H1 (cell line): ENCODE measurements at regions not wholly inside any gene's neighbourhood (a gene's known extent, or its start where the extent isn't known, plus 50 kb on each side); places are given as distances from the start of the nearest gene placed in this dataset.

Experiments used
- CTCF ChIA-PET: fragments of 300-600 bp; sonication (Branson Sonifier 250); formaldehyde crosslinking; loops from one replicate; lab custom pipeline; 2021; ENCODE audit not compliant: partially characterized antibody; lab: Charles Lee
- POLR2A ChIA-PET: fragments of 300-600 bp; sonication (Branson Sonifier 250); formaldehyde crosslinking; loops from one replicate; lab custom pipeline; 2021; ENCODE audit warnings: inconsistent platforms; ENCODE audit not compliant: partially characterized antibody; lab: Charles Lee
- DNase-seq, 2 experiments: peaks; one replicate each; pipeline versions ENCODE4 v3.0.0 to v3.0.0-alpha.2; 2010 to 2022; ENCODE audit warnings: low spot score in 2 of 2, low read depth in 1 of 2, mixed read lengths in 1 of 2
- FAIRE-seq: peaks from 2 replicates; lab custom pipeline; 2011; peaks lifted over from hg19 to GRCh38; lab: Jason Lieb, UNC
- H2AFZ ChIP-seq: 2 replicates; pipeline ENCODE4 v1.8.1; 2012; ENCODE audit warnings: low read length, inconsistent platforms
- H2AK5ac ChIP-seq: 2 replicates; pipeline ENCODE4 v1.6.1; 2013; ENCODE audit warnings: low read depth, low read length
- H2BK120ac ChIP-seq: replicated peaks from 2 replicates; pipeline ENCODE3; 2013; ENCODE audit warnings: low read depth, low read length, inconsistent platforms
- H2BK12ac ChIP-seq: 2 replicates; pipeline ENCODE4 v1.6.1; 2013; ENCODE audit warnings: low read depth, low read length
- H2BK15ac ChIP-seq: 2 replicates; pipeline ENCODE4 v1.6.1; 2013; ENCODE audit warnings: low read length
- H2BK20ac ChIP-seq: 2 replicates; pipeline ENCODE4 v1.6.1; 2013; ENCODE audit warnings: low read length
- H2BK5ac ChIP-seq: 2 replicates; pipeline ENCODE4 v1.6.1; 2013; ENCODE audit warnings: low read depth, low read length
- H3K14ac ChIP-seq: 2 replicates; pipeline ENCODE4 v1.6.1; 2013; ENCODE audit warnings: inconsistent platforms; ENCODE audit not compliant: insufficient read length
- H3K18ac ChIP-seq: 2 replicates; pipeline ENCODE4 v1.6.1; 2013; ENCODE audit warnings: low read length; ENCODE audit errors: extremely low read depth
- H3K23ac ChIP-seq: 2 replicates; pipeline ENCODE4 v1.6.1; 2013; ENCODE audit warnings: inconsistent platforms; ENCODE audit not compliant: insufficient read length
- H3K23me2 ChIP-seq: 2 replicates; pipeline ENCODE4 v1.6.1; 2013; ENCODE audit warnings: low read depth, low read length
- H3K27ac ChIP-seq: 2 replicates; pipeline ENCODE4 v1.6.1; 2011; ENCODE audit warnings: low read depth, low read length, inconsistent platforms
- H3K27me3 ChIP-seq, 4 experiments: replicated peaks in 1 of 4; 1 replicate in 1 of 4; 2 replicates in 3 of 4; pipeline versions ENCODE4 v1.6.1 to v1.8.1; 2011 to 2013; ENCODE audit warnings: low read length in 3 of 4, mild to moderate bottlenecking in 3 of 4, inconsistent platforms in 2 of 4, mixed read lengths in 2 of 4, moderate library complexity in 1 of 4; ENCODE audit not compliant: control insufficient read depth in 3 of 4, insufficient read depth in 3 of 4; ENCODE audit errors: extremely low read depth in 1 of 4
- H3K36me3 ChIP-seq, 4 experiments: 2 replicates each; pipeline versions ENCODE4 v1.6.1 to v1.8.1; 2011 to 2013; ENCODE audit warnings: mild to moderate bottlenecking in 4 of 4, low read length in 3 of 4, moderate library complexity in 2 of 4, control low read depth in 1 of 4, inconsistent platforms in 1 of 4; ENCODE audit not compliant: insufficient read depth in 4 of 4, control insufficient read depth in 2 of 4
- H3K4ac ChIP-seq: replicated peaks from 2 replicates; pipeline ENCODE3; 2013; ENCODE audit warnings: low read length, low read depth, mixed read lengths, inconsistent platforms; ENCODE audit not compliant: insufficient read length
- H3K4me1 ChIP-seq, 4 experiments: replicated peaks in 1 of 4; 1 replicate in 1 of 4; 2 replicates in 3 of 4; pipeline versions ENCODE4 v1.6.1 to v1.8.1; 2011 to 2013; ENCODE audit warnings: low read length in 3 of 4, inconsistent platforms in 2 of 4, mixed read lengths in 1 of 4; ENCODE audit not compliant: insufficient read depth in 4 of 4, control insufficient read depth in 3 of 4
- H3K4me2 ChIP-seq, 2 experiments: 2 replicates each; pipeline versions ENCODE4 v1.6.1 to v1.8.1; 2011 to 2013; ENCODE audit warnings: low read depth in 2 of 2, low read length in 2 of 2, control low read depth in 1 of 2, inconsistent platforms in 1 of 2, mild to moderate bottlenecking in 1 of 2; ENCODE audit not compliant: insufficient read depth in 1 of 2
- H3K4me3 ChIP-seq, 4 experiments: fragments of 200-600, 300-600 bp in 1 of 4; sonication (generic), shearing (Covaris generic), sonication (Bioruptor Twin) in 1 of 4; 2 replicates each; pipeline versions ENCODE4 v1.5.1 to v1.8.1; 2011 to 2016; ENCODE audit warnings: low read length in 4 of 4, low read depth in 3 of 4, control low read depth in 2 of 4, inconsistent platforms in 2 of 4, mild to moderate bottlenecking in 2 of 4, mixed read lengths in 1 of 4, moderate library complexity in 1 of 4; ENCODE audit not compliant: insufficient read depth in 2 of 4; ENCODE audit errors: extremely low read depth in 1 of 4
- H3K56ac ChIP-seq: replicated peaks from 2 replicates; pipeline ENCODE3; 2013; ENCODE audit warnings: low read depth, mild to moderate bottlenecking, mixed read lengths, low read length, inconsistent platforms; ENCODE audit not compliant: insufficient read length
- H3K79me1 ChIP-seq: 2 replicates; pipeline ENCODE4 v1.6.1; 2013; ENCODE audit warnings: low read depth, low read length, control low read depth
- H3K79me2 ChIP-seq, 2 experiments: 2 replicates each; pipeline versions ENCODE4 v1.6.1 to v1.8.1; 2012 to 2013; ENCODE audit warnings: low read length in 2 of 2, mild to moderate bottlenecking in 2 of 2, inconsistent platforms in 1 of 2; ENCODE audit not compliant: insufficient read depth in 2 of 2, control insufficient read depth in 1 of 2
- H3K9ac ChIP-seq, 4 experiments: replicated peaks in 1 of 4; 1 replicate in 1 of 4; 2 replicates in 3 of 4; pipeline versions ENCODE4 v1.6.1 to v1.8.1; 2011 to 2013; ENCODE audit warnings: low read depth in 3 of 4, low read length in 3 of 4, control low read depth in 2 of 4, mild to moderate bottlenecking in 2 of 4, moderate library complexity in 2 of 4, inconsistent platforms in 1 of 4; ENCODE audit errors: extremely low read depth in 1 of 4
- H3K9me3 ChIP-seq, 2 experiments: 2 replicates each; pipeline versions ENCODE4 v1.6.1 to v1.8.1; 2012 to 2013; ENCODE audit warnings: mild to moderate bottlenecking in 2 of 2, moderate library complexity in 2 of 2, control low read depth in 1 of 2, inconsistent platforms in 1 of 2, low read depth in 1 of 2, low read length in 1 of 2, mixed read lengths in 1 of 2; ENCODE audit not compliant: insufficient read depth in 2 of 2
- H4K20me1 ChIP-seq, 2 experiments: replicated peaks in 1 of 2; 2 replicates each; pipeline versions ENCODE3 to v1.8.1; 2011 to 2013; ENCODE audit warnings: inconsistent platforms in 2 of 2, low read length in 2 of 2, mild to moderate bottlenecking in 1 of 2; ENCODE audit not compliant: insufficient read depth in 2 of 2, control insufficient read depth in 1 of 2
- H4K5ac ChIP-seq: 2 replicates; pipeline ENCODE4 v1.6.1; 2013; ENCODE audit warnings: low read length, low read depth, mixed read lengths, inconsistent platforms; ENCODE audit not compliant: insufficient read length
- H4K8ac ChIP-seq: 2 replicates; pipeline ENCODE4 v1.8.0; 2013; ENCODE audit warnings: mild to moderate bottlenecking, moderate library complexity, low read length, inconsistent platforms; ENCODE audit not compliant: insufficient read depth; ENCODE audit errors: extremely low read depth
- H4K91ac ChIP-seq: replicated peaks from 2 replicates; pipeline ENCODE3; 2013; ENCODE audit warnings: low read length, mixed read lengths, inconsistent platforms; ENCODE audit not compliant: insufficient read length
- ASH2L ChIP-seq: fragments of 200-600, 300-600 bp; sonication (generic); IDR thresholded peaks from one replicate; pipeline ENCODE4 v1.7.1; 2017; ENCODE audit warnings: low read length
- KDM1A ChIP-seq: fragments of 200-600, 300-600 bp; sonication (generic); IDR thresholded peaks from 2 replicates; pipeline ENCODE4 v1.7.1; 2016; ENCODE audit warnings: mild to moderate bottlenecking, low read length, borderline replicate concordance
- KDM5A ChIP-seq: fragments of 200-600 bp; IDR thresholded peaks from 2 replicates; pipeline ENCODE4 v1.7.1; 2012; ENCODE audit warnings: mild to moderate bottlenecking, low read length, inconsistent platforms, mixed read lengths
- RNF2 ChIP-seq: fragments of 200-900, 300-1000 bp; sonication (generic); IDR thresholded peaks from 2 replicates; pipeline ENCODE4 v1.7.1; 2016; ENCODE audit warnings: borderline replicate concordance, low read depth, mild to moderate bottlenecking, antibody characterized with exemption, low read length; ENCODE audit not compliant: poor library complexity, severe bottlenecking; ENCODE audit errors: missing control alignments
- SUZ12 ChIP-seq: fragments of 200-600 bp; sonication (generic); IDR thresholded peaks from 2 replicates; pipeline ENCODE4 v1.6.1; 2012; ENCODE audit warnings: mild to moderate bottlenecking, inconsistent platforms, low read length, moderate library complexity, mixed read lengths
- TEAD4 ChIP-seq: IDR thresholded peaks from 2 replicates; pipeline ENCODE4 v1.6.1; 2012; ENCODE audit warnings: low read depth, low read length, inconsistent platforms, mixed read lengths
- WGBS, 2 experiments: shearing (Covaris generic) in 1 of 2; methylation state at CpG; one replicate each; pipeline versions ENCODE4 v1.1.6 to v1.1.7; 2013 to 2015; ENCODE audit warnings: low lambda C conversion rate in 2 of 2, mixed read lengths in 2 of 2, inconsistent platforms in 1 of 2, low coverage in 1 of 2, missing lambda C conversion rate in 1 of 2; ENCODE audit not compliant: insufficient replicate concordance in 2 of 2, insufficient coverage in 1 of 2, insufficient read length in 1 of 2; ENCODE audit errors: extremely low coverage in 1 of 2, missing lambda C conversion rate in 1 of 2; 5-methylcytosine and 5-hydroxymethylcytosine counted together

DNA sequence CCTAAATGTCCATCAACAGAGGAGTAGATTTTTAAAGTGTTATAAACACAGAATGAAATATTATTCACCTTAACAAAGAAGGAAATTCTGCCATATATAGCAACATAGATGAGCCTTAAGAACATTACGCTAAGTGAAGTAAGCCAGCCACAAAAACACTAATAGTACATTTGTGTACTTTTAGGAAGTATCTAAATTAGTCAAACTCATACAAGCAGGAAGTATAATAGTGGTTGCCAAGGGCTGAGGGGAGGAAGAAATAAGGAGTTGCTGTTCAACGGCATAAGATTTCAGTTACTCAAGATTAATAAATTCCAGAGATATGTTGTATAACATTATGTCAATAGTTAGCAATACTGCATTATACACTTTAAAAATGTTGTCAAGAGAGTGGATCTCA, 181.7 kb upstream of the ZC3H12C start:
- no peak for DNase-seq
- H4K5ac ChIP-seq, result no peak overlapping the region
- H3K18ac ChIP-seq, result no peak overlapping the region
- no peak overlapping the region for H3K4ac ChIP-seq
- H3K79me1 ChIP-seq, result no peaks in the 10 kb centered on the region
- ChIA-PET POLR2A (interaction anchor here (0.7 kb wide), 1 partner anchor 51 kb away, joined by 4 read pairs; no protein-coding TSS in a partner anchor), CTCF (interaction anchor here (0.6 kb wide), 2 partner anchors 13 to 448 kb away, joined by 3 read pairs; no protein-coding TSS in a partner anchor)
- H3K27ac ChIP-seq, result no peak overlapping the region
- H3K9me3 ChIP-seq, result peaks cover 0 to 2% of the 10 kb centered on the region in 2 experiments; a peak in 1 of 4 replicates
- H3K9ac ChIP-seq, result no peak overlapping the region
- H2BK12ac ChIP-seq, result no peak overlapping the region
- H3K79me2 ChIP-seq, result no peaks in the 10 kb centered on the region
- TF ChIP-seq ASH2L, result no peak
- TF ChIP-seq TEAD4, result no peak
- TF ChIP-seq SUZ12, result no peak
- no peak for TF ChIP-seq RNF2
- no peak for TF ChIP-seq KDM5A
- no peak for TF ChIP-seq KDM1A
- H3K4me1 ChIP-seq, result no peaks in the 10 kb centered on the region
- H3K56ac ChIP-seq, result no peak overlapping the region
- H3K23ac ChIP-seq, result no peak overlapping the region
- H2BK20ac ChIP-seq, result no peak overlapping the region
- no peak overlapping the region for H4K8ac ChIP-seq
- H3K14ac ChIP-seq, result no peak overlapping the region
- no peak overlapping the region for H2AK5ac ChIP-seq
- no peak overlapping the region for H2BK120ac ChIP-seq
- no peak overlapping the region for H2BK5ac ChIP-seq
- H4K91ac ChIP-seq, result no peak overlapping the region
- no peaks in the 10 kb centered on the region for H3K27me3 ChIP-seq
- no peaks in the 10 kb centered on the region for H4K20me1 ChIP-seq
- no peak for FAIRE-seq
- H2BK15ac ChIP-seq, result no peak overlapping the region
- H3K4me2 ChIP-seq, result no peak overlapping the region
- H3K36me3 ChIP-seq, result no peaks in the 10 kb centered on the region
- no peak overlapping the region for H2AFZ ChIP-seq
- WGBS, 2 experiments, result 48% methylated on average over 2 of the region's 2 CpGs; no CpG with 5 or more reads in 1 of the 2 experiments
- H3K4me3 ChIP-seq, result no peak overlapping the region
- no peaks in the 10 kb centered on the region for H3K23me2 ChIP-seq
